HFF-Myc (cell line): ENCODE measurements at regions not wholly inside any gene's neighbourhood (a gene's known extent, or its start where the extent isn't known, plus 50 kb on each side); places are given as distances from the start of the nearest gene placed in this dataset.
"Not testable (repeated sequence)": the region's sequence is repeated elsewhere in the genome, so short reads cannot be mapped to it uniquely, and the experiment has no call there.

Experiments used
- DNase-seq: peaks from one replicate; pipeline ENCODE4 v3.0.0-alpha.2; 2011; ENCODE audit warnings: low read depth; ENCODE audit errors: extremely low read depth
- H3K4me3 ChIP-seq: replicated peaks from 2 replicates; pipeline ENCODE4 v1.5.1; 2011; ENCODE audit warnings: low read depth, mild to moderate bottlenecking, control low read depth, low read length
- CTCF ChIP-seq: IDR thresholded peaks from 2 replicates; pipeline ENCODE4 v1.5.1; 2012; ENCODE audit warnings: mild to moderate bottlenecking, low read depth, low read length, control low read depth; ENCODE audit errors: missing control alignments

GRCh38 chrX:84858771-84859170 lies 144.9 kb upstream of the APOOL start:
- not testable (repeated sequence) for H3K4me3 ChIP-seq, DNase-seq

GRCh38 chrX:84865113-84865512 lies 138.6 kb upstream of the APOOL start:
- DNase-seq, result no peak
- no peak for TF ChIP-seq CTCF
- no peak overlapping the region for H3K4me3 ChIP-seq

- not testable (repeated sequence) for H3K4me3 ChIP-seq, DNase-seq
These were observed 133.4 kb upstream of the APOOL start for GRCh38 chrX:84870281-84870680.

- not testable (repeated sequence) for DNase-seq, H3K4me3 ChIP-seq
These were observed 131.4 kb upstream of the APOOL start for GRCh38 chrX:84872160-84872771.

- no peak for DNase-seq
- TF ChIP-seq CTCF, result no peak
- no peak overlapping the region for H3K4me3 ChIP-seq
These were observed 130.5 kb upstream of the APOOL start for GRCh38 chrX:84873176-84873575.

- no peak overlapping the region for H3K4me3 ChIP-seq
- TF ChIP-seq CTCF, result no peak
- DNase-seq, result no peak
These were observed 126.8 kb upstream of the APOOL start for GRCh38 chrX:84876876-84877275.

- DNase-seq, result no peak
- no peak overlapping the region for H3K4me3 ChIP-seq
- no peak for TF ChIP-seq CTCF
These were observed 109.8 kb upstream of the APOOL start for GRCh38 chrX:84893897-84894296.

GRCh38 chrX:84907324-84907968 lies 96.2 kb upstream of the APOOL start:
- TF ChIP-seq CTCF, result no peak
- H3K4me3 ChIP-seq, result no peak overlapping the region
- DNase-seq, result no peak
